Colon (tissue), 2 donors: ENCODE measurements at regions not wholly inside any gene's neighbourhood (a gene's known extent, or its start where the extent isn't known, plus 50 kb on each side); places are given as distances from the start of the nearest gene placed in this dataset.
"Not testable (repeated sequence)": the region's sequence is repeated elsewhere in the genome, so short reads cannot be mapped to it uniquely, and the experiment has no call there.

Experiments used
- FAIRE-seq: peaks from 2 replicates; lab custom pipeline; 2012; peaks lifted over from hg19 to GRCh38; lab: Jason Lieb, UNC
- donor health status: control.
- donor health status: control.

GRCh38 chr12:75642226-75642625 lies 130.8 kb upstream of the KRR1 start:
- FAIRE-seq, result no peak

DNA sequence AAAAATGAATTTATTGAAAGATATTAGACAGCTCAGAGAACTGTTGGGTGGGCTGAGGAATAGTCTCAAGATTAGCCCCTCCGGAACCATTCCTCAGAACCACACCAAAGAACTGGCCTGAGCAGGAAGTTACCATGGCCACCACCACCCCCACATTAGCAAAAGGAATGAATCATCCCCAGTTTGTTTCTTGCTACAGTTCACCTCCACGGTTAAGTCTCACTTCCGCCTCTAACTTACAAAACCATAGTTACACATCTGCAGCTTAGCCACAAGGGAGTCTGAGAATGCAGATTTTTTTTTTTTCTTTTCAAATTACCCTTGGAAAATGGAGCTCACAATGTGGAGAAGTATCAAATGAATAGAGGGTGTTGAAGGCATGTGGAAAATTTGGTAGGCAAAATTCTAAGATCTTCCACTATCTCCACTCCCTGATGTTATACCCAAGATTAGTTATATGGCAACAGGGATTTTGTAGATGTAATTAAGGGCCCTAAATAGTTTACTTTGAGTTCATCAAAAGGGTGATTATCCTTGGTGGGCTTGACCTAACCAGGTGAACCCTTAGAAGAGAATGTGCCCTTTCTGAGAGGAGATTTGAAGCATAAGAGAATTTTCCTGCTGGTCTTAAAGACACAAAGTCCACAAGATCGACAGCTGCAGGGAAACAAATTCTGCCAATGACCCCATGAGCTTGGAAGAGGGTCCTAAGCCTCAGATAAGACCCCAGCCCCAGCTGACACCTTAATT lies 129.8 kb upstream of the KRR1 start:
- no peak for FAIRE-seq

DNA sequence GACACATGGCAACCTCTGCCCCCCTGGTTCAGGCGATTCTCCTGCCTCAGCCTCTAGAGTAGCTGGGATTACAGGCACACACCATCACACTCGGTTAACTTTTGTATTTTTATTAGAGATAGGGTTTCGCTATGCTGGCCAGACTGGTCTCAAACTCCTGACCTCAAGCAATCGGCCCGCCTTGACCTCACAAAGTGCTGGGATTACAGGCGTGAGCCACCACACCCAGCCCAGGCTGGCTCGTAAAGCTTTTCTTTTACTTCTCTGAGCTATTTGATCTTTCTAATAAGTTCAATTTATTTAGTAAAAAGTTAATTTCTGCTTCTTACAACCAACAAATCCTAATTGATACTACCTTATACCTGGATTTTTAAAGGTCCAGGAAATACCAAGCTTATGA lies 127.4 kb upstream of the KRR1 start:
- no peak for FAIRE-seq

DNA sequence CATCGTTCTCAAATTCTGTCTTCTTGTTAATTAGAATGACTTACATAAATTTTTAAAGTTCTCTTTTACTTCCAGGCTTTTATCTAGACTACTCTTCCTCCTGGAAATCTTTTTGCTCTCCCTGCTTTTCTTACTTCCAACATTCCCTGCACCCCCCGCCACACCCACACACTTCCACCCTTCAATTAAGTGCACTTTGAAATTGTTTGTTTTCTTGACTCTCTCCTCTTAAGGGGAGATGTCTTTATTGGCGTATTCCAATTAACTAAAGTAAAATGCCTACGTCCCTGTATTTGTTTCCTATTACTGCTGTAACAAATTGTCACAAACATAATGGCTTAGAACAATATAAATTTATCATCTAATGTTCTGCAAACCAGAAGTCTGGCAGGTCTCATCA lies 125.2 kb upstream of the KRR1 start:
- FAIRE-seq, result no peak

- no peak for FAIRE-seq
These were observed 124.4 kb upstream of the KRR1 start for GRCh38 chr12:75635606-75636444.

GRCh38 chr12:75634244-75635222 lies 123.1 kb upstream of the KRR1 start:
- no peak for FAIRE-seq

GRCh38 chr12:75633789-75634188 lies 122.4 kb upstream of the KRR1 start:
- FAIRE-seq, result no peak

- no peak for FAIRE-seq
These were observed 121.0 kb upstream of the KRR1 start for GRCh38 chr12:75632442-75632841.

- no peak for FAIRE-seq
These were observed 120.4 kb upstream of the KRR1 start for GRCh38 chr12:75631831-75632230.

GRCh38 chr12:75630091-75630490 lies 118.7 kb upstream of the KRR1 start:
- no peak for FAIRE-seq

DNA sequence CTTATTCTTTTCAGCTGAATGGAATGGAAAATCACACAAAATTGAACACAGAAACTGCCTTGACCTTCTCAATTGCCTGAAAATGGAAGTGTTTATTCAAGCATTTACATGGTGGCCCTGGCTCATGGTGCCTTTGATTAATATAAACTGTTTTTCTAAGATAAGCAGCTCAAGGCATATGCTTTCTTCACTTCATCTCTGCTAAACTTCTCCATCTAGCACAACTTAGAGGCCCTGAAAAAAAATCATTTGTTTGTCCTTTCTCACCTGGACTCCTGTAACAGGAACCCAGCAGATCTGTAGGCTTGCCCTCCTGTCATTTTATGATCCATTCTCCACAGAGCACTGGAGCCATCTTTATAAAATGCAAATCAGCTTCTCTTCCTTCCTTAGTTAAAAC lies 117.5 kb upstream of the KRR1 start:
- FAIRE-seq, result no peak

GRCh38 chr12:75628511-75628910 lies 117.1 kb upstream of the KRR1 start:
- no peak for FAIRE-seq

GRCh38 chr12:75623631-75624154 lies 112.3 kb upstream of the KRR1 start:
- no peak for FAIRE-seq

DNA sequence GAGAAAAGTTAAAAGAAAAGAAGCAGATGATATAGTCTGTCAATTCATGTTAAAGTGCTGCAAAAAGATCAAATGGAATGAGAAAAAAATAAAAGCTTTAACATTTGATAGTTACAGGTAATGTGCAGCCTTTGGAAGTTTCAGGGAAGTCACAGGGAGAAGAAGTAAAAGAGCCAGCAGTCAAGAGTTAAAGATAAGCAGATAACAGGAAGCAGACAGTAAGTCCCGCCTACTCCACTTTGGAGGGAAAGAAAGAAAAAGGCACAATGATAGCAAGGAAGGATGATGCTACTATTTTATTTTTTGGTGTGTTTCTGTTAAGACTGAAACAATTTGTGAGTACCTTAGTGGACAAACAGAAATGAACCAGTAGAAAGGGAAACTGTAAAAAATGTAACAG lies 111.1 kb upstream of the KRR1 start:
- no peak for FAIRE-seq

DNA sequence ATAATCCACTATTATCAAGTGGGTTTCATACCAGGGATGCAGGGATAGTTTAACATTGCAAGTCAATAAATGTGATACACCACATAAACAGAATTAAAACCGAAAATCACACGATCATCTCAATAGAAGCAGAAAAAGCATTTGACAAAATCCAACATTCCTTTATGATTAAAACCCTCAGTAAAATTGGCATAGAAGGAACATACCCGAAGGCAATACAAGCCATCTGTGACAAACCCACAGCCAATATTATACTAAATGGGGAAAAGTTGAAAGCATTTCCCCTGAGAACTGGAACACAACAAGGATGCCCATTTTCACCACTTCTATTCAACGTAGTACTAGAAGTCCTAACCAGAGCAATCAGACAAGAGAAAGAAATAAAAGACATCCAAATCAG lies 103.0 kb upstream of the KRR1 start:
- FAIRE-seq, result not testable (repeated sequence)

DNA sequence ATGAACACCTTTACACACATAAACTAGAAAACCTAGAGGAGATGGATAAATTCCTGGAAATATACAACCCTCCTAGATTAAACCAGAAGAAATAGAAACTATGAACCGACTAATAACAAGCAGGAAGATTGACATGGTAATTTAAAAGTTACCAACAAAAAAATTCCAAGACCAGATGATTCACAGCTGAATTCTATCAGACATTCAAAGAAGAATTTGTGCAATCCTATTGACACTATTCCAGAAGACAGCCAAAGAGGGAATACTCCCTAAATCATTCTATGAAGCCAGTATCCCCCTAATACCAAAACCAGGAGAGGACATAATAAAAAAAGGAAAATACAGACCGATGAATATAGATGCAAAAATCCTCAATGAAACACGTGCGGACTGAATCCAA lies 102.6 kb upstream of the KRR1 start:
- no peak for FAIRE-seq

- no peak for FAIRE-seq
These were observed 99.6 kb upstream of the KRR1 start for GRCh38 chr12:75611041-75611440.

DNA sequence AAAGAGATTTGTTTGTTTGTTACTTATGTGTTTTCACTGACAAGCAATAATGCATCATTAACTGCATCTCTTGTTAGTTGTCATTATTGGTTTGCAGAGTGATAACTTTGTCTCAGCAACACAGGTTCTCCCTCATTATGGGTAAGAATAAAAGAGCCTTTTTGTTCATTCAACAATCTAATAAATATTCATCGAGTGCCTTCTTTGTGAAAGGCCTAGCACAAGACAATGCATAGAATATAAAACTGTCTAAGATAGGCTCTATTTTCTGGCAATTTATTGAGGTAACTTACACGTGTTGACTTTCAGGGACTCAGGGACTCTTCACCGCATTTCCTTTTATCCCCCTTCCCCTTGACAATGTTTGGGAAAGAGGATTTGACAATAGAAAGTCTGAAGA lies 95.5 kb upstream of the KRR1 start:
- no peak for FAIRE-seq

DNA sequence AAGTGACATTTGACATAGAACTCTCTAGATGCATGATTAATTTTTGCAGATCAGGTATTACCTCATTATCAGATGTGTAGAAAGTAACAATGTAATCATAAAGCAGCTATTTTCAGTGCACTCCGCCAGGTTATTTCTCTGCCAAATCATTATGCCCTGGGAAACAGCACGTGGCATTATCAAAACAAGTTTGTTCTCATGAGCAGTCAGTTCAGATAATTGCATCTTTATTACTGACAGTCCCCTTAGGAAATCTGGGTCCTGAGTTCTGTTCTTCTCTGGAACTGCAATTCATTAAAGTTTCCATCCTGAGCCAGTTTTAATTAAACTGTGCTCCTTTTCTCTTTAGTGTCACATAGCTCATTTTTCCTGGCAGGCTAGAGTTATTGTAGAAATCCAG lies 94.7 kb upstream of the KRR1 start:
- FAIRE-seq, result no peak

- FAIRE-seq, result no peak
These were observed 92.1 kb upstream of the KRR1 start for GRCh38 chr12:75603475-75603874.

GRCh38 chr12:75602106-75602505 lies 90.7 kb upstream of the KRR1 start:
- FAIRE-seq, result no peak

DNA sequence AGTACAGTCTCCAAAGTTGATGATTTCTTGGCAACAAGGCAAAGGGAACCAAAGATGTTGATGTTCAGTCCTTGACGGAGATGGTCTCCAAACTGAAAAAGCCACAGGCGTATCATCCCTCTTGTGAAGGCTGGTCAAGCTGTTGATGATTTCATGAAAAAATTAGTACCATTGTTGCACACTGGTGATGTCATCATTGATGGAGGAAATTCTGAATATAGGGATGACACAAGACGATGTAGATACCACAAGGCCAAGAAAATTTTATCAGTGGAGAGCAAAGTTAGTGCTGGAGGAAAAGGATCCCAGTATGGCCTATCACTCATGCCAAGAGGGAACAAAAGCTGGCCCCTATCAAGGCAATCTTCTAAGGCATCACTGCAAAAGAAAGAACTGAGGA lies 88.7 kb upstream of the KRR1 start:
- no peak for FAIRE-seq
